HG03520 (cell line): ENCODE measurements at regions not wholly inside any gene's neighbourhood (a gene's known extent, or its start where the extent isn't known, plus 50 kb on each side); places are given as distances from the start of the nearest gene placed in this dataset.

Experiments
- ATAC-seq: cut with Tn5 transposase; IDR thresholded peaks from one replicate; pipeline ENCODE4 v1.9.1; 2021; ENCODE audit warnings: mild to moderate bottlenecking, moderate library complexity; ENCODE audit not compliant: unreplicated experiment

GRCh38 chr1:58013237-58013636 lies 533.3 kb downstream of the OMA1 start:
- no peak for ATAC-seq

GRCh38 chr1:58011978-58012377 lies 534.5 kb downstream of the OMA1 start:
- no peak for ATAC-seq

GRCh38 chr1:58006421-58007046 lies 540.0 kb downstream of the OMA1 start:
- ATAC-seq, result no peak

- ATAC-seq, result no peak
These were observed 541.3 kb downstream of the OMA1 start for GRCh38 chr1:58005212-58005611.

GRCh38 chr1:58003988-58004387 lies 542.5 kb downstream of the OMA1 start:
- ATAC-seq, result no peak

- no peak for ATAC-seq
These were observed 543.5 kb downstream of the OMA1 start for GRCh38 chr1:58003059-58003458.

- no peak for ATAC-seq
These were observed 545.7 kb downstream of the OMA1 start for GRCh38 chr1:58000821-58001220.

GRCh38 chr1:58000116-58000515 lies 546.4 kb downstream of the OMA1 start:
- no peak for ATAC-seq

GRCh38 chr1:57996400-57996799 lies 550.1 kb downstream of the OMA1 start:
- ATAC-seq, result no peak

GRCh38 chr1:57991289-57991688 lies 555.2 kb downstream of the OMA1 start:
- no peak for ATAC-seq

GRCh38 chr1:57989877-57990276 lies 556.6 kb downstream of the OMA1 start:
- no peak for ATAC-seq

GRCh38 chr1:57987523-57987922 lies 559.0 kb downstream of the OMA1 start:
- ATAC-seq, result no peak

- ATAC-seq, result peak; percentile 80
These were observed 560.1 kb downstream of the OMA1 start for GRCh38 chr1:57986432-57986831.

- no peak for ATAC-seq
These were observed 560.4 kb upstream of the DAB1 start for GRCh38 chr1:57984277-57984676.

GRCh38 chr1:57983441-57983840 lies 559.6 kb upstream of the DAB1 start:
- no peak for ATAC-seq

GRCh38 chr1:57982852-57983251 lies 559.0 kb upstream of the DAB1 start:
- ATAC-seq, result no peak

GRCh38 chr1:57976216-57976615 lies 552.4 kb upstream of the DAB1 start:
- no peak for ATAC-seq

- ATAC-seq, result no peak
These were observed 544.5 kb upstream of the DAB1 start for GRCh38 chr1:57968321-57968720.

GRCh38 chr1:57966751-57967406 lies 543.0 kb upstream of the DAB1 start:
- ATAC-seq, result no peak

- ATAC-seq, result no peak
These were observed 542.5 kb upstream of the DAB1 start for GRCh38 chr1:57966340-57966739.

GRCh38 chr1:57963581-57963980 lies 539.7 kb upstream of the DAB1 start:
- ATAC-seq, result no peak

GRCh38 chr1:57959531-57960241 lies 535.8 kb upstream of the DAB1 start:
- no peak for ATAC-seq
